Ectodermal cell (in vitro differentiated cells): ENCODE measurements at regions not wholly inside any gene's neighbourhood (a gene's known extent, or its start where the extent isn't known, plus 50 kb on each side); places are given as distances from the start of the nearest gene placed in this dataset.

Source experiments
- H3K27ac ChIP-seq: 2 replicates; pipeline ENCODE4 v1.7.0; 2013; ENCODE audit warnings: mild to moderate bottlenecking, low read depth, low read length; ENCODE audit not compliant: insufficient read depth, poor library complexity, severe bottlenecking
- H3K27me3 ChIP-seq: 2 replicates; pipeline ENCODE4 v1.7.0; 2013; ENCODE audit warnings: mild to moderate bottlenecking, low read length; ENCODE audit not compliant: insufficient read depth, control insufficient read depth, poor library complexity, severe bottlenecking
- H3K36me3 ChIP-seq: one replicate; pipeline ENCODE4 v1.7.0; 2013; ENCODE audit warnings: low read length; ENCODE audit not compliant: control insufficient read depth, insufficient read depth
- H3K4me1 ChIP-seq: one replicate; pipeline ENCODE4 v1.7.0; 2013; ENCODE audit warnings: low read length; ENCODE audit not compliant: control insufficient read depth, insufficient read depth
- H3K4me3 ChIP-seq: 2 replicates; pipeline ENCODE4 v1.7.0; 2013; ENCODE audit warnings: low read depth, low read length, control low read depth; ENCODE audit not compliant: insufficient read depth
- H3K9me3 ChIP-seq: 2 replicates; pipeline ENCODE4 v1.7.0; 2013; ENCODE audit warnings: mild to moderate bottlenecking, low read length, moderate library complexity; ENCODE audit not compliant: control insufficient read depth
- WGBS, 2 experiments: methylation state at CpG; one replicate each; pipeline ENCODE4 v1.1.7; 2013; ENCODE audit warnings: missing lambda C conversion rate in 2 of 2; 5-methylcytosine and 5-hydroxymethylcytosine counted together

GRCh38 chr16:8094696-8095095, 495.6 kb downstream of the TMEM114 start:
- no peaks in the 10 kb centered on the region for H3K36me3 ChIP-seq
- H3K4me1 ChIP-seq: no peaks in the 10 kb centered on the region
- no peak overlapping the region for H3K4me3 ChIP-seq
- no peaks in the 10 kb centered on the region for H3K9me3 ChIP-seq
- no peaks in the 10 kb centered on the region for H3K27me3 ChIP-seq
- 94 to 95% methylated on average over 5 of the region's 5 CpGs for WGBS, 2 experiments
- H3K27ac ChIP-seq: no peak overlapping the region

GRCh38 chr16:8088820-8089338, 501.4 kb downstream of the TMEM114 start:
- no peaks in the 10 kb centered on the region for H3K4me1 ChIP-seq
- H3K4me3 ChIP-seq: no peak overlapping the region
- H3K27ac ChIP-seq: no peak overlapping the region
- H3K9me3 ChIP-seq: no peaks in the 10 kb centered on the region
- no peaks in the 10 kb centered on the region for H3K27me3 ChIP-seq
- H3K36me3 ChIP-seq: no peaks in the 10 kb centered on the region
- 89 to 98% methylated on average over 2 of the region's 2 CpGs for WGBS, 2 experiments

- 87 to 88% methylated on average over 4 to 5 of the region's 5 CpGs for WGBS, 2 experiments
- no peaks in the 10 kb centered on the region for H3K27me3 ChIP-seq
- no peaks in the 10 kb centered on the region for H3K36me3 ChIP-seq
- no peak overlapping the region for H3K4me3 ChIP-seq
- no peaks in the 10 kb centered on the region for H3K4me1 ChIP-seq
- H3K9me3 ChIP-seq: no peaks in the 10 kb centered on the region
- no peak overlapping the region for H3K27ac ChIP-seq
Measured at GRCh38 chr16:8087597-8088289, 502.6 kb downstream of the TMEM114 start.

- Histone ChIP-seq H3K4me3 (no peak overlapping the region), H3K4me1 (no peaks in the 10 kb centered on the region), H3K27me3 (no peaks in the 10 kb centered on the region), H3K9me3 (no peaks in the 10 kb centered on the region), H3K27ac (no peak overlapping the region), H3K36me3 (no peaks in the 10 kb centered on the region)
- 83 to 100% methylated on average over 1 of the region's 2 CpGs for WGBS, 2 experiments
Measured at GRCh38 chr16:8087146-8087545, 503.2 kb downstream of the TMEM114 start.

GRCh38 chr16:8084882-8085281, 505.4 kb downstream of the TMEM114 start:
- Histone ChIP-seq H3K27ac (no peak overlapping the region), H3K36me3 (no peaks in the 10 kb centered on the region), H3K9me3 (no peaks in the 10 kb centered on the region), H3K4me1 (no peaks in the 10 kb centered on the region), H3K27me3 (no peaks in the 10 kb centered on the region), H3K4me3 (no peak overlapping the region)
- 86 to 98% methylated on average over 2 of the region's 2 CpGs for WGBS, 2 experiments

GRCh38 chr16:8084302-8084701, 506.0 kb downstream of the TMEM114 start:
- Histone ChIP-seq H3K36me3 (no peaks in the 10 kb centered on the region), H3K4me3 (no peak overlapping the region), H3K27ac (no peak overlapping the region), H3K9me3 (no peaks in the 10 kb centered on the region), H3K27me3 (no peaks in the 10 kb centered on the region), H3K4me1 (no peaks in the 10 kb centered on the region)
- 84 to 89% methylated on average over 1 of the region's 1 CpG for WGBS, 2 experiments

- Histone ChIP-seq H3K4me1 (no peaks in the 10 kb centered on the region), H3K4me3 (no peak overlapping the region), H3K27me3 (no peaks in the 10 kb centered on the region), H3K36me3 (no peaks in the 10 kb centered on the region), H3K27ac (no peak overlapping the region), H3K9me3 (no peaks in the 10 kb centered on the region)
- WGBS, 2 experiments: 87 to 96% methylated on average over 3 to 4 of the region's 4 CpGs
Measured at GRCh38 chr16:8083560-8083959, 506.8 kb downstream of the TMEM114 start.

GRCh38 chr16:8080817-8081216, 509.5 kb downstream of the TMEM114 start:
- no peaks in the 10 kb centered on the region for H3K4me1 ChIP-seq
- H3K27me3 ChIP-seq: no peaks in the 10 kb centered on the region
- H3K9me3 ChIP-seq: no peaks in the 10 kb centered on the region
- WGBS, 2 experiments: 100% methylated on average over 3 of the region's 3 CpGs
- no peaks in the 10 kb centered on the region for H3K36me3 ChIP-seq
- H3K27ac ChIP-seq: no peak overlapping the region
- no peak overlapping the region for H3K4me3 ChIP-seq

- WGBS, 2 experiments: 91 to 95% methylated on average over 5 of the region's 5 CpGs
- Histone ChIP-seq H3K4me1 (no peaks in the 10 kb centered on the region), H3K27ac (no peak overlapping the region), H3K9me3 (no peaks in the 10 kb centered on the region), H3K36me3 (no peaks in the 10 kb centered on the region), H3K27me3 (no peaks in the 10 kb centered on the region), H3K4me3 (no peak overlapping the region)
Measured at GRCh38 chr16:8075271-8075670, 515.0 kb downstream of the TMEM114 start.

GRCh38 chr16:8070506-8070905, 519.8 kb downstream of the TMEM114 start:
- no peaks in the 10 kb centered on the region for H3K27me3 ChIP-seq
- no peak overlapping the region for H3K27ac ChIP-seq
- H3K9me3 ChIP-seq: peaks cover 2% of the 10 kb centered on the region
- 79 to 89% methylated on average over 2 of the region's 2 CpGs for WGBS, 2 experiments
- H3K4me3 ChIP-seq: no peak overlapping the region
- H3K36me3 ChIP-seq: no peaks in the 10 kb centered on the region
- no peaks in the 10 kb centered on the region for H3K4me1 ChIP-seq
